ENCODE measurements at regions not wholly inside any gene's neighbourhood (a gene's known extent, or its start where the extent isn't known, plus 50 kb on each side); places are given as distances from the start of the nearest gene placed in this dataset.

GRCh38 chr1:208807446-208808127 lies 563.4 kb upstream of the PLXNA2 start:
- H3K36me3 ChIP-seq (ENCODE audit: control insufficient read depth in 2 of 2, insufficient read depth in 2 of 2, low read length in 1 of 2), result no peaks in the 10 kb centered on the region
- H3K9me3 ChIP-seq (ENCODE audit: control insufficient read depth in 2 of 2, insufficient read depth in 1 of 2, low read depth in 1 of 2, low read length in 1 of 2), result no peaks in the 10 kb centered on the region
- H3K27ac ChIP-seq (ENCODE audit: low read depth in 2 of 2, low read length in 1 of 2), result peak overlapping the region; percentile 81 to 88
- H3K4me3 ChIP-seq (ENCODE audit: low read depth in 1 of 2, low read length in 2 of 2), result no peak overlapping the region
- 41 to 53% methylated on average over 4 of the region's 4 CpGs for WGBS, 2 donors
- H3K4me1 ChIP-seq (ENCODE audit: control insufficient read depth in 2 of 2, insufficient read depth in 2 of 2, low read length in 1 of 2), result no peaks in the 10 kb centered on the region
- no peaks in the 10 kb centered on the region for H3K27me3 ChIP-seq (ENCODE audit: control insufficient read depth in 1 of 2, insufficient read depth in 2 of 2, low read length in 2 of 2)

DNA sequence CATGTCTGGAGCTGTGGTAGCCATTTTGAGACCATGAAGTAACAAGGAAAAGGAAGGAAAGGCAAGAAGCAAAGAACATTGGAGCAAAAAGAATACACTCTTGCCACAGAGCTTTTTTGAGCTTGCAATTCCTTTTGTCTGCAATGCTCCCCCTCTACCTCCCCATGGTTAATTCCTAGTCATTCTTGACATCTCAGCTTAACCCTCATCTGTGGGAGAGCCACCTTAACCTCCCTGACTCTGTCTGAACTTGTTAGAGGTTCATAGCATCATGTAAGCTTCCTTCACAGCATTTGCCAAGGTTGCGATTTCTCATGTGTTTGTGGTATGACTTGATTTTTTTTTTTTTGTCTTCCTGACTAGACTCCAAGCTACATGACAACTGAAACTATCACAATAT lies 564.1 kb upstream of the PLXNA2 start:
- H3K9me3 ChIP-seq (ENCODE audit: control insufficient read depth in 2 of 2, insufficient read depth in 1 of 2, low read depth in 1 of 2, low read length in 1 of 2), result no peaks in the 10 kb centered on the region
- no peaks in the 10 kb centered on the region for H3K4me1 ChIP-seq (ENCODE audit: control insufficient read depth in 2 of 2, insufficient read depth in 2 of 2, low read length in 1 of 2)
- WGBS, 2 donors, result 47 to 73% methylated on average over 1 of the region's 1 CpG
- H3K4me3 ChIP-seq (ENCODE audit: low read depth in 1 of 2, low read length in 2 of 2), result no peak overlapping the region
- H3K27me3 ChIP-seq (ENCODE audit: control insufficient read depth in 1 of 2, insufficient read depth in 2 of 2, low read length in 2 of 2), result no peaks in the 10 kb centered on the region
- H3K36me3 ChIP-seq (ENCODE audit: control insufficient read depth in 2 of 2, insufficient read depth in 2 of 2, low read length in 1 of 2), result no peaks in the 10 kb centered on the region
- H3K27ac ChIP-seq (ENCODE audit: low read depth in 2 of 2, low read length in 1 of 2), result peak overlapping the region; percentile 46 to 53

DNA sequence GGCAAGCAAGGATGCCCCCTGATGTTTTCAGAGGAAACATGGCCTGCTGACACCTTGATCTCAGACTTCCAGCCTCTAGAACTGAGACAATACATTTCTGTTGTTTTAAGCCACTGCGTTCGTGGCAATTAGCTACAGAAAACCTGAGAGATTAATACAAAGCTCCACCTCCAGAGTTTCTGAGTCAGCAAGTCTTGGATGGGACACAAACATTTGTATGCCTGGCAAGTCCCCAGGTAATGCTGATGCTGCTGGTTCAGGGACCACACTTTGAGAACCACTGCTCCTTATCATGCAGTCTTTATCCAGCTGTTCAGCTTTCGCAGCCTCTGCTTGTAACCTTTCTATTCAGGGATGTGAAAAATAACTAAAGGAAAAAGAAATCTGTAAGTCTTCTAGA lies 565.7 kb upstream of the PLXNA2 start:
- no peaks in the 10 kb centered on the region for H3K9me3 ChIP-seq (ENCODE audit: control insufficient read depth in 2 of 2, insufficient read depth in 1 of 2, low read depth in 1 of 2, low read length in 1 of 2)
- H3K4me3 ChIP-seq (ENCODE audit: low read depth in 1 of 2, low read length in 2 of 2), result no peak overlapping the region
- H3K36me3 ChIP-seq (ENCODE audit: control insufficient read depth in 2 of 2, insufficient read depth in 2 of 2, low read length in 1 of 2), result no peaks in the 10 kb centered on the region
- H3K4me1 ChIP-seq (ENCODE audit: control insufficient read depth in 2 of 2, insufficient read depth in 2 of 2, low read length in 1 of 2), result no peaks in the 10 kb centered on the region
- 47 to 60% methylated on average over 3 of the region's 3 CpGs for WGBS, 2 donors
- H3K27me3 ChIP-seq (ENCODE audit: control insufficient read depth in 1 of 2, insufficient read depth in 2 of 2, low read length in 2 of 2), result no peaks in the 10 kb centered on the region
- H3K27ac ChIP-seq (ENCODE audit: low read depth in 2 of 2, low read length in 1 of 2), result no peak overlapping the region

DNA sequence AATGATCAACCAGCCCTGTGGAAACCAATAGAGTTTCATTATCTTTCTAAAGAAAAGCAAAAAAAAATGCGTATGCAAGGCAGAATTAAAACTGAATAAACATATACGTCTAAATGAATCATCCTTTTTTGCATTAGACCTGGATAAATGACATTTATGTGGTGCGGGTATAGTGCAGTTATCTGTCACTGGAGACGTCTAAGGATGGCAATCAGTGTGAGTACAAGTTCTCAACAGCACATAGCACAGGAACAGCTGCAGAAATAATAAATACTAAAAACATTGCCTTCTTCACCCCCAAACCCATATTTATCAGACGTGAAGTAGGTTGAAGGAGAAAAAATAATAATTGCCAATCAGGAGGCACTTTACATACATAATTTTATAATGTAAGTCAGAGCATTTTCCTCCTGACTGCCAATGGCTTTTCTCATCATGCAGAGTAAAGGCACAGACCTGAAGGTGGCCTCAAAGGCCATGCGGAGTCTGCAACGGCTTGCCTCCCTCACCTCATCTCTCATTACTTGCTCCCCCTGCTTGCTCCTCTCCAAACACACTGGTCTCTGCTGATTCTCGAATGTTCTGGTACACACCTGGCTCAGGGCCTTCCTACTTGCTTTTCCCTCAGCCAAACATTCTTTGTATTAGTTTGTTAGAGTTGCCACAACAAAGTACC lies 574.7 kb upstream of the PLXNA2 start:
- peaks cover 0 to 2% of the 10 kb centered on the region in 2 donors for H3K36me3 ChIP-seq (ENCODE audit: control insufficient read depth in 2 of 2, insufficient read depth in 2 of 2, low read length in 1 of 2)
- WGBS, 2 donors, result 78 to 83% methylated on average over 8 of the region's 8 CpGs
- H3K4me1 ChIP-seq (ENCODE audit: control insufficient read depth in 2 of 2, insufficient read depth in 2 of 2, low read length in 1 of 2), result no peaks in the 10 kb centered on the region
- H3K4me3 ChIP-seq (ENCODE audit: low read depth in 1 of 2, low read length in 2 of 2), result no peak overlapping the region
- no peak overlapping the region for H3K27ac ChIP-seq (ENCODE audit: low read depth in 2 of 2, low read length in 1 of 2)
- H3K27me3 ChIP-seq (ENCODE audit: control insufficient read depth in 1 of 2, insufficient read depth in 2 of 2, low read length in 2 of 2), result no peaks in the 10 kb centered on the region
- no peaks in the 10 kb centered on the region for H3K9me3 ChIP-seq (ENCODE audit: control insufficient read depth in 2 of 2, insufficient read depth in 1 of 2, low read depth in 1 of 2, low read length in 1 of 2)

DNA sequence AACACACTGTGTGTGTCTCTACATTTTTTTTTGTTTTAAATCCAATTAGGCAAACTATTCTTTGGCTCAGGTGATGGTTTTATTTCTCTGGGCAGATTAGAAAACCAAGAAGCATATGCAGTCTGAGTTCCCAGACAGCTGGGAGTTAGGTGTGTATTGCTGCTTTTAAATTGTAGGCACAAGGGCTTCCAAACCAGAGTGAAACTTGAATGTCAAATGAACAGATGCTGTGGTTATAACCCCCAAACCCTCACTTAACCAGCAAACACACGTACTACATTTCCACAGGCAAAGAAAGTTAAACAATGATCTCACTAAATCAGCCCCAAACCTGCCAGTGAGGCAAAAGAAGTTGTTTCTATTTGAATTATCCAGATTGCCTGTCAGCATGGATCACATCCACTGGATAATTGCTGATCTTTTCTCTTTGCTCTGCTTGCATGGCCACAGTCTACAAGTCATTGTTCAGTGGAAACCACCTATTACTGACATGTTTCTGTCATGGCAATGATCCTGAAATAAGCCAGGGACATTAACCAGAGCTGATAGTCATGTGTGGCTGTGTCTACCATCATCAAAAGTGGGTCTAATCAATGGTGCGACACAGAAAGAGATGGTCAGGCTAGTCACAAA lies 576.5 kb upstream of the PLXNA2 start:
- H3K27me3 ChIP-seq (ENCODE audit: control insufficient read depth in 1 of 2, insufficient read depth in 2 of 2, low read length in 2 of 2), result no peaks in the 10 kb centered on the region
- no peak overlapping the region for H3K27ac ChIP-seq (ENCODE audit: low read depth in 2 of 2, low read length in 1 of 2)
- peaks cover 0 to 2% of the 10 kb centered on the region in 2 donors for H3K36me3 ChIP-seq (ENCODE audit: control insufficient read depth in 2 of 2, insufficient read depth in 2 of 2, low read length in 1 of 2)
- no peaks in the 10 kb centered on the region for H3K4me1 ChIP-seq (ENCODE audit: control insufficient read depth in 2 of 2, insufficient read depth in 2 of 2, low read length in 1 of 2)
- 46 to 49% methylated on average over 2 of the region's 2 CpGs for WGBS, 2 donors
- H3K4me3 ChIP-seq (ENCODE audit: low read depth in 1 of 2, low read length in 2 of 2), result no peak overlapping the region
- H3K9me3 ChIP-seq (ENCODE audit: control insufficient read depth in 2 of 2, insufficient read depth in 1 of 2, low read depth in 1 of 2, low read length in 1 of 2), result no peaks in the 10 kb centered on the region

GRCh38 chr1:208821939-208822338 lies 577.8 kb upstream of the PLXNA2 start:
- H3K27me3 ChIP-seq (ENCODE audit: control insufficient read depth in 1 of 2, insufficient read depth in 2 of 2, low read length in 2 of 2), result no peaks in the 10 kb centered on the region
- H3K9me3 ChIP-seq (ENCODE audit: control insufficient read depth in 2 of 2, insufficient read depth in 1 of 2, low read depth in 1 of 2, low read length in 1 of 2), result no peaks in the 10 kb centered on the region
- 94 to 96% methylated on average over 7 of the region's 7 CpGs for WGBS, 2 donors
- H3K4me3 ChIP-seq (ENCODE audit: low read depth in 1 of 2, low read length in 2 of 2), result no peak overlapping the region
- no peaks in the 10 kb centered on the region for H3K4me1 ChIP-seq (ENCODE audit: control insufficient read depth in 2 of 2, insufficient read depth in 2 of 2, low read length in 1 of 2)
- H3K27ac ChIP-seq (ENCODE audit: low read depth in 2 of 2, low read length in 1 of 2), result no peak overlapping the region
- H3K36me3 ChIP-seq (ENCODE audit: control insufficient read depth in 2 of 2, insufficient read depth in 2 of 2, low read length in 1 of 2), result peaks cover 0 to 2% of the 10 kb centered on the region in 2 donors

DNA sequence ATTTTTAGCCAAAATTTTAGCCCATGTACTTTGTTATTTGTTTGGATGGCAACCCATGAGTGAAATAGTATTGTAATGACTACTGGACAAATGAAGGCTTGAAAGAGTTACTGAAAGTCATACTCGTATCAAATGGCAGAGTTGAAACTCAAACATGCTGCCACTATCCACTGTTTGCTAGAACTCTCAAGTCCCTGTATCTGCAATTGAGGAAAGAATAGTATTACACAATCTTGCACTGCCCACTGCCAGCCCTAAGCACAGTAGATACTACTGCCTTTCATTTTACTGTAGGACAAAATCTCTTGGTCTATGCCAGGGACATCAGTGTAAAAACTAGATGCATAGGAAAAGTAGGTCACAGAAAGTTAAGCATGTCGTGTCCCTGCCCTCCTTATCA lies 581.1 kb upstream of the PLXNA2 start:
- Histone ChIP-seq H3K4me3 (ENCODE audit: low read depth in 1 of 2, low read length in 2 of 2) (no peak overlapping the region), H3K27ac (ENCODE audit: low read depth in 2 of 2, low read length in 1 of 2) (no peak overlapping the region), H3K36me3 (ENCODE audit: control insufficient read depth in 2 of 2, insufficient read depth in 2 of 2, low read length in 1 of 2) (peaks cover 0 to 2% of the 10 kb centered on the region in 2 donors), H3K27me3 (ENCODE audit: control insufficient read depth in 1 of 2, insufficient read depth in 2 of 2, low read length in 2 of 2) (no peaks in the 10 kb centered on the region), H3K4me1 (ENCODE audit: control insufficient read depth in 2 of 2, insufficient read depth in 2 of 2, low read length in 1 of 2) (no peaks in the 10 kb centered on the region), H3K9me3 (ENCODE audit: control insufficient read depth in 2 of 2, insufficient read depth in 1 of 2, low read depth in 1 of 2, low read length in 1 of 2) (no peaks in the 10 kb centered on the region)
- whole genome bisulfite sequencing, 2 donors, result 59 to 76% methylated on average over 2 of the region's 2 CpGs

DNA sequence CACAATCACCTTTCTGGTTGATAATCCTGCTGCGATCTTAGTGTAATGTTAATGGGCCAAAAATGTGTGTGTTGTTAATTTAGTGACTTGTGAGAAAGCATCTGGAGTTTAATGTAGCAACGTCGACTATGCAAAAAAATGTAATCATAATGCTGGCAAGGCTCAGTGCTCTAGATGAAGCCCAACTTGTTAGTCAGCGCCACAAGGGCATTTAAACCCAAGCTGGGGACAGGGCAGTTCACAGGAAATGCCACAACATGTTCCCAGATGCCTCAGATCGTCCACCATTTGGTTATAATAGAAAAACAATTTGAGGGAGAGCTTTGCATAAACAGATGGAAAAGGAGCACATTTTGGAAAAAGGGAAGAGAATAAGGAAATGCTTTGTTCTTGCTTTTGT lies 585.4 kb upstream of the PLXNA2 start:
- WGBS, 2 donors, result 42 to 55% methylated on average over 5 of the region's 5 CpGs
- Histone ChIP-seq H3K9me3 (ENCODE audit: control insufficient read depth in 2 of 2, insufficient read depth in 1 of 2, low read depth in 1 of 2, low read length in 1 of 2) (no peaks in the 10 kb centered on the region), H3K27ac (ENCODE audit: low read depth in 2 of 2, low read length in 1 of 2) (no peak overlapping the region), H3K27me3 (ENCODE audit: control insufficient read depth in 1 of 2, insufficient read depth in 2 of 2, low read length in 2 of 2) (no peaks in the 10 kb centered on the region), H3K4me1 (ENCODE audit: control insufficient read depth in 2 of 2, insufficient read depth in 2 of 2, low read length in 1 of 2) (no peaks in the 10 kb centered on the region), H3K36me3 (ENCODE audit: control insufficient read depth in 2 of 2, insufficient read depth in 2 of 2, low read length in 1 of 2) (no peaks in the 10 kb centered on the region), H3K4me3 (ENCODE audit: low read depth in 1 of 2, low read length in 2 of 2) (no peak overlapping the region)

- Histone ChIP-seq H3K27me3 (ENCODE audit: control insufficient read depth in 1 of 2, insufficient read depth in 2 of 2, low read length in 2 of 2) (no peaks in the 10 kb centered on the region), H3K27ac (ENCODE audit: low read depth in 2 of 2, low read length in 1 of 2) (no peak overlapping the region), H3K4me1 (ENCODE audit: control insufficient read depth in 2 of 2, insufficient read depth in 2 of 2, low read length in 1 of 2) (no peaks in the 10 kb centered on the region), H3K36me3 (ENCODE audit: control insufficient read depth in 2 of 2, insufficient read depth in 2 of 2, low read length in 1 of 2) (no peaks in the 10 kb centered on the region), H3K9me3 (ENCODE audit: control insufficient read depth in 2 of 2, insufficient read depth in 1 of 2, low read depth in 1 of 2, low read length in 1 of 2) (no peaks in the 10 kb centered on the region), H3K4me3 (ENCODE audit: low read depth in 1 of 2, low read length in 2 of 2) (no peak overlapping the region)
- 32 to 33% methylated on average over 11 of the region's 11 CpGs for WGBS, 2 donors
Observed at GRCh38 chr1:208834381-208835096, 590.4 kb upstream of the PLXNA2 start.

Measured in esophagus (tissue), 2 donors.